ENCODE measurements at regions not wholly inside any gene's neighbourhood (a gene's known extent, or its start where the extent isn't known, plus 50 kb on each side); places are given as distances from the start of the nearest gene placed in this dataset.

- peak; percentile 70 for TF ChIP-seq CTCF (IDR thresholded peaks at IDR 0.05)
These were observed 1406.4 kb downstream of the UQCRFS1 start for GRCh38 chr19:27806471-27807070.

DNA sequence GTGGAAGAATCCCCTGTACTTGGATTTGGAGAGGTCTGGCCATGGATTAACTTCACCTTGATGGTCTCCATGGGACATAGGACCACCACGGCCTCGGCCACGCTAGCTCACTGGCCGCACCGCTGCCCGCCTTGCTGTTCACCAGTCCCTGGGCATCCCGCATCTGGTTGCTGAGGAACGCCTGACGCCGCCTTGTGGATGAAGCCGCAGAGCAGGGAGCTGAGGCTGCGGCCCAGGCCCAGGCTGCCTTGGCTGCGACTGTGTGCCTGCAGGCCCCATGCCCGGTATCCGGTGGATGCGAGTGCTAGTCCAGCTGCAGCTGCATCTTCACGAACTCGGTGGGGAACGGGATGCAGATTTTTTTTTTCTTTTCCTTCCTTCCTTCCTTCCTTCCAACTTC, 1407.1 kb downstream of the UQCRFS1 start:
- TF ChIP-seq CTCF (IDR thresholded peaks at IDR 0.05): no peak

DNA sequence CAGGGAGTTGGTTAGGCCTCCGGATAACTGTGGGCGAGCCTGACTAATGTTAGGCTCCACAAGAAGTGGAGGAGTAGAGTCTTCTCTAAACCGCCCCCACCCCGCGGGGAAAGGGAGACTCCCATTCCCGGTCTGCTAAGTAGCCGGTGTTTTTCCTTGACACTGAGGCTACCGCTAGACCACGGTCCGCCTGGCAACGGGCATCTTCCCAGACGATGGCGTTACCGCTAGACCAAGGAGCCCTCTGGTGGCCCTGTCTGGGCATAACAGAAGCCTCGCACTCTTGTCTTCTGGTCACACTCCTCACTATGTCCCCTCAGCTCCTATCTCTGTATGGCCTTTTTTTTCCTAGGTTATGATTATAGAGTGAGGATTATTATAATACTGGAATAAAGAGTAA, 1410.7 kb downstream of the UQCRFS1 start:
- TF ChIP-seq CTCF (IDR thresholded peaks at IDR 0.05): peak; percentile 45

- TF ChIP-seq CTCF (IDR thresholded peaks at IDR 0.05): no peak
These were observed 1416.4 kb downstream of the UQCRFS1 start for GRCh38 chr19:27796540-27796939.

DNA sequence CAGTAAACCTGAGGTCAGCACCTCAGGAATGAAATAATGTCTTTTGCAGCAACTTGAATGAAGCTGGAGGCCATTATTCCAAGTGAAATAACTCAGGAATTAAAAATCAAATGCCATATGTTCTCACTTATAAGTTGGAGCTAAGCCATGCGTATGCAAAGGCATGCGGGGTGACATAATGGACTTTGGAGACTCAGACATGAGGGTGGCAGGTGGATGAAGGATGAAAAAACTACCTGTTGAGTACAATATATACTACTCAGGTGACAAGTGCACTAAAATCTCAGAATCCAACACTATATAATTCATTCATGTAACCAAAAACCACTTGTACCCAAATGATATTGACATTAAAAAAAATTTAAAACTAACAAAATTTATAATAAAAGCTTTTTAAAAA, 1416.9 kb downstream of the UQCRFS1 start:
- TF ChIP-seq CTCF (IDR thresholded peaks at IDR 0.05): no peak

DNA sequence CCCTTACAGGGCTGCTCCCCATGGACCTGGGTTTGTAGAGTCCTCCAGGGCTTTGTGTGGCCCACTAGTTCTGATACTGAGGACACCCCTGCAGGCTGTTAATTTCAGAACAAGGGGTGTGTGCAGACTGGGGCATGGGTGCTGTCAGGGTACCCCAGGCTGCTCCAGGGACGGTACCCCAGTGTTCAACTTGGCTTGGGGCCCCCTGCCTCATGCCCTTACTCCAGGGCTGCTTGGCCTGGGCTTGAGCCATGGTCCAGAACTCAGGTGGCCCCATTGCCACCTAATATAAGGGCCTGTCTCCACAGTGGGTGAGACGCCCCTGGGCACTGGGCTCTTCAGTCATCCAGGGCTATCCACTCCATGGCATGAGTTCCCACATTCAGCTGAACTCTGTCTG, 1417.6 kb downstream of the UQCRFS1 start:
- TF ChIP-seq CTCF (IDR thresholded peaks at IDR 0.05): no peak

GRCh38 chr19:27794494-27795042, 1418.4 kb downstream of the UQCRFS1 start:
- TF ChIP-seq CTCF (IDR thresholded peaks at IDR 0.05): no peak

Measured in LNCAP (cell line).